ENCODE measurements at regions not wholly inside any gene's neighbourhood (a gene's known extent, or its start where the extent isn't known, plus 50 kb on each side); places are given as distances from the start of the nearest gene placed in this dataset.

- TF ChIP-seq ZBTB43 (CRISPR knock-in tag; IDR thresholded peaks at IDR 0.05) (no peak), MLX (CRISPR knock-in tag; IDR thresholded peaks at IDR 0.05) (no peak), RORB (CRISPR knock-in tag; IDR thresholded peaks at IDR 0.05) (no peak), ZNF423 (CRISPR knock-in tag; IDR thresholded peaks at IDR 0.05) (no peak)
These were observed 1594.9 kb downstream of the UQCRFS1 start (continued) for GRCh38 chr19:27618006-27618405.

- no peak for TF ChIP-seq FOXP4 (CRISPR knock-in tag; IDR thresholded peaks at IDR 0.05)
- no peak for TF ChIP-seq ESRRA (CRISPR knock-in tag; IDR thresholded peaks at IDR 0.05; ENCODE audit: borderline replicate concordance)
- no peak for TF ChIP-seq ZNF532 (CRISPR knock-in tag; IDR thresholded peaks at IDR 0.05; ENCODE audit: borderline replicate concordance)
- TF ChIP-seq ZBTB43 (CRISPR knock-in tag; IDR thresholded peaks at IDR 0.05): no peak
- TF ChIP-seq RELA (CRISPR knock-in tag; IDR thresholded peaks at IDR 0.05; ENCODE audit: borderline replicate concordance): no peak
- no peak for TF ChIP-seq MLX (CRISPR knock-in tag; IDR thresholded peaks at IDR 0.05)
- no peak for TF ChIP-seq FOXP1 (CRISPR knock-in tag; IDR thresholded peaks at IDR 0.05; ENCODE audit: borderline replicate concordance)
- Mint-ChIP-seq H3K4me1 (no peaks in the 10 kb centered on the region), H3K27ac (no peak overlapping the region), H3K27me3 (ENCODE audit: low read depth) (peaks cover 15% of the 10 kb centered on the region), H3K9me3 (peaks cover 89% of the 10 kb centered on the region), H3K36me3 (peaks cover 85% of the 10 kb centered on the region), H3K4me3 (no peak overlapping the region)
- ATAC-seq (no peak), DNase-seq (ENCODE audit: low spot score) (no peak)
- POLR2A ChIA-PET: no interaction called here
- CTCF ChIA-PET: no interaction called here
These were observed 1632.0 kb downstream of the UQCRFS1 start for GRCh38 chr19:27580906-27581305.

All from WTC11 (cell line).